Stomach (tissue), 8 donors: ENCODE measurements at regions not wholly inside any gene's neighbourhood (a gene's known extent, or its start where the extent isn't known, plus 50 kb on each side); places are given as distances from the start of the nearest gene placed in this dataset.

ENCODE experiments used
- DNase-seq, 2 donors: peaks; one replicate each; pipeline versions ENCODE4 v3.0.0 to v3.0.0-alpha.2; 2013 to 2019
- H3K27ac ChIP-seq, 5 donors: fragments of 200-600 bp in 4 of 5; sonication (generic) in 4 of 5; one replicate each; pipeline ENCODE4 v1.5.1; 2013 to 2019; ENCODE audit warnings: mild to moderate bottlenecking in 1 of 5, moderate library complexity in 1 of 5
- H3K27me3 ChIP-seq, 3 donors: fragments of 200-600 bp; sonication (generic); one replicate each; pipeline ENCODE4 v1.5.1; 2017 to 2019; ENCODE audit warnings: mixed run types in 1 of 3
- H3K36me3 ChIP-seq, 4 donors: fragments of 200-600 bp; sonication (generic); 1 replicate in 3 of 4; 2 replicates in 1 of 4; pipeline ENCODE4 v1.5.1; 2016 to 2019
- H3K4me1 ChIP-seq, 4 donors: fragments of 200-600 bp; sonication (generic); one replicate each; pipeline ENCODE4 v1.5.1; 2016 to 2019
- H3K4me3 ChIP-seq, 4 donors: fragments of 200-600 bp; sonication (generic) in 3 of 4; one replicate each; pipeline ENCODE4 v1.5.1; 2016 to 2019; ENCODE audit warnings: mild to moderate bottlenecking in 1 of 4
- H3K9me3 ChIP-seq, 4 donors: fragments of 200-600 bp; sonication (generic); one replicate each; pipeline ENCODE4 v1.5.1; 2016 to 2019
- CTCF ChIP-seq, 7 experiments: fragments of 450-650 bp in 4 of 7; fragments of 200-600 bp in 3 of 7; sonication (generic) in 3 of 7; IDR thresholded peaks; one replicate each; pipeline ENCODE4 v1.5.1; 2016 to 2019; ENCODE audit warnings: antibody characterized with exemption in 7 of 7, control low read depth in 2 of 7, mild to moderate bottlenecking in 1 of 7
- EP300 ChIP-seq: sonication (generic); formaldehyde crosslinking; IDR thresholded peaks from one replicate; pipeline ENCODE4 v1.6.1; 2017; ENCODE audit warnings: antibody characterized with exemption
- POLR2A ChIP-seq, 4 donors: fragments of 450-650 bp; IDR thresholded peaks; one replicate each; pipeline ENCODE4 v1.6.1; 2016; ENCODE audit warnings: antibody characterized with exemption in 4 of 4, control low read depth in 2 of 4, mild to moderate bottlenecking in 1 of 4, moderate library complexity in 1 of 4
- POLR2AphosphoS5 ChIP-seq, 3 donors: sonication (generic); formaldehyde crosslinking; IDR thresholded peaks; one replicate each; pipeline ENCODE4 v1.6.1; 2016; ENCODE audit warnings: antibody characterized with exemption in 3 of 3
- WGBS, 5 donors: extraction: QIAGEN DNeasy Blood & Tissue Kit in 3 of 5; methylation state at CpG; one replicate each; pipeline versions ENCODE4 v1.1.5 to v1.1.7; 2013 to 2018; 5-methylcytosine and 5-hydroxymethylcytosine counted together
- intact Hi-C: fragments of 100-400 bp; cut with DNase I; formaldehyde crosslinking; loops from one replicate; pipeline ENCODE4 v1.15.1; 2023; ENCODE audit warnings: low total_unique reads
- small RNA-seq, 4 donors: library from RNA; depleted of rRNA; stranded (forward); fragments of <200 nt; gene quantifications; one replicate each; pipeline ENCODE3, GENCODE V24; 2016
- donor health status: healthy with polysubstance abuse.
- donor health status: Bipolar disorder and iron deficiency.
- donor health status: healthy.

DNA sequence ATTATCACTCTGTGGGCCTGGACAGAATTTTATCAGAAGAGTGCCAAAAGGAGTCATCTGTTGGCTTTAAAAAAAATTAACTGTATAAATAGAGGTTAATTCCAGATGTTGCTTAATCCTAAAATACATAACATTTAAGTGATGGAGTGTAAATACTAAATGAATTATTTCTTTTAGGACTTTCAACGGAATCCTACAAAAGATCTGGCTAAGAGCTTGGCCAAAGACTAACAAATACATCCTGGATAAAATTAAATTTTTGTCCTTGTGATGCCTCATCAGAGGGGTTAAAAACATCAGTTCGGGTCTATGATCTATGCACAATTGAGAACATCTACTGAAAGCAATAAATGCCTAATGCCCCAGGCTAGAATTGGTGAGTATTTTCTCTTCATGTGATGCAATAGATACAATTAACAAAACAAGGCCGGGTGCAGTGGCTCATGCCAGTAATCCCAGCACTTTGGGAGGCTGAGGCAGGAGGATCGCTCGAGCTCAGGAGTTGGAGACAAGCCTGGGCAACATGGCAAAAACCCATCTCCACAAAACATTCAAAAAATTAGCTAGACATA is 49.8 kb upstream of the RAP1B start:
- intact Hi-C loops = no loop called here
- Histone ChIP-seq H3K27me3 (no peaks in the 10 kb centered on the region), H3K9me3 (no peaks in the 10 kb centered on the region), H3K36me3 (no peaks in the 10 kb centered on the region), H3K4me3 (no peak overlapping the region), H3K27ac (peak overlapping the region in 1 of 5 donors; percentile 48), H3K4me1 (peaks cover 0 to 22% (median 11%) of the 10 kb centered on the region in 4 donors)
- WGBS, 5 donors = 64 to 79% (median 78%) methylated on average over 5 of the region's 5 CpGs
- DNase-seq = no peak
- TF ChIP-seq EP300 = no peak
- TF ChIP-seq CTCF (IDR thresholded peaks at IDR 0.05) = no peak
- no peak for TF ChIP-seq POLR2AphosphoS5 (IDR thresholded peaks at IDR 0.05)
- TF ChIP-seq POLR2A (IDR thresholded peaks at IDR 0.05) = no peak

Small RNA genes in the stretch of these regions (small RNA-seq; reads per million reads assigned to genes)
- 0 to 0.15 (median 0.04) reads per million in 4 donors for gene AC008033.2
